Stimulated activated CD8-positive, alpha-beta memory T cell treated with anti-CD3 and anti-CD28 coated beads, Interleukin-7, amount 100 ng/mL, for 4 hours (primary cell): ENCODE measurements at regions not wholly inside any gene's neighbourhood (a gene's known extent, or its start where the extent isn't known, plus 50 kb on each side); places are given as distances from the start of the nearest gene placed in this dataset.

Experiments
- DNase-seq, 2 donors: peaks; one replicate each; pipeline ENCODE4 v3.0.0-alpha.2; 2020; ENCODE audit warnings: low read depth in 2 of 2

DNA sequence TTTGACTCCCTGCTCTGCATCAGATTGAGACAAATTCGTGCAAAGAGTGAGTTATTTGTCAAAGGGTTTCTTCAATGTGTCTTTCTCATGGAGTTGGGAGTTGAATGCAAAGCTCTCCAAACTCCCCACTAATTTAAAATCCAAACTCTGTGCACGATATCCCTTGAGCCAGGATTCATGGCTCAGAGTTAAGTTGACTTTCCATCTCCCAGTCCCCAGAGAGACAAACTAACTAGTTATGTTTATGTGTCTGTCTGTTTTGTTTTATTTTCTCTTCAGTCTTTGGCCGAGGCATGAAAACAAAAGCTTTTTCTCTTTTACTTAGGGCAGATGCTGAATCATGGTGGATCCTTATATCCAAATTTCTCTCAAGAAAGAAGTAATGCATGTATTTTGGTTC, 570.0 kb upstream of the CDH5 start:
- DNase-seq, result no peak

DNA sequence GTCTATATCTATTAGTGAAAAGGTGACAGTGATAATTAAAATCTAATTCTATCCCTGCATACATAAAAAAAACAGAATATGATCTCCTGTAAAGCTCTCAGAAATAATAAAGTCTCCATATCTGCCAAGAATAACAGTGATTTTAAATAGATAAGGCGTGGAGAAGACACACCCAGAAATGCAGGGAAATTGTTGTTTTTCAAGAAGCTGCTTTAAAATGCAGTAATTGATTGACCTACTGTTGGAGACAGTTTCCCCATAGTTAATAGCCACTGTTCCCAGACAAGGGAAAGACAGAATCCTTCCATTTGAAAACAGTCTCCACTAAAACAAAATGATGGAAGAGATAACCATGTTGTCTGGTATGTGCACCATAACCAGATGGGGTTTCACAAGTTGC, 571.5 kb upstream of the CDH5 start:
- no peak for DNase-seq

DNA sequence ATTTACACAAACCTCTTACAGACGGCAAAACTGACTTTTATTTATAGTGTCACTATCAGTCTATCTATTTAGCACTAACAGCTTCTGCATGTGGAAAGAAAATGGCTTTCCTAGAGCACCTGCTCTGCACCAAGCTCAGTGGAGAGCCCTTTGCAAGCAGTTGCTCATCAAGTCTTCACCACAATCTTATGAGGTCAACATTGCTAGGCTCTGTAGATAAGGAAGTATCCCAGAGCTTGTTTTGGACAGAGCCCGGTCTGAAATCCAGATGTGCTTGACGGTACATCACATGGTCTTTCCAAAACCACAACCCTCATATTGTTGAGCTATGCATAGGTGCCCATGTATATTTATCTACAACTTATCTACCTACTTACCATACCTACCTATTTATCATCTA, 572.7 kb upstream of the CDH5 start:
- no peak for DNase-seq

DNA sequence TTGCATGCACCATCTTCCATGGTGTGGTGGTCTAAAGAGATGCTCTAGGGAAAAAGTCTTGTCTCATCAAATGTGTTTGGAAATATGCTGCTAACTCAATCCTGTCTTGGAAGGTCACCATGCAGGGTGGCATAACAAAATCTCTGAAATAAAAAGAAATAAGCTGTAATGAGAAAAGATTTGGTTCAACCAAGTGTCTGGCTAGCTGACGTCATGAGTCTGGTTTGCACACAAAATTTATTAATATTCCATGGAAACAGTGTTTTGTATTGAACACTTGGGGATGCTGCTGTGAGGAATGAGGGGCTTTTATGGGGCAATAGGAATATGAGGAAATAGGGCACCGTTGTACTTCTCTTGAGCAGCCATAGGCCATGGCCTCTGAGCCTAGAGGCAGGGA, 575.7 kb upstream of the CDH5 start:
- DNase-seq, result no peak

DNA sequence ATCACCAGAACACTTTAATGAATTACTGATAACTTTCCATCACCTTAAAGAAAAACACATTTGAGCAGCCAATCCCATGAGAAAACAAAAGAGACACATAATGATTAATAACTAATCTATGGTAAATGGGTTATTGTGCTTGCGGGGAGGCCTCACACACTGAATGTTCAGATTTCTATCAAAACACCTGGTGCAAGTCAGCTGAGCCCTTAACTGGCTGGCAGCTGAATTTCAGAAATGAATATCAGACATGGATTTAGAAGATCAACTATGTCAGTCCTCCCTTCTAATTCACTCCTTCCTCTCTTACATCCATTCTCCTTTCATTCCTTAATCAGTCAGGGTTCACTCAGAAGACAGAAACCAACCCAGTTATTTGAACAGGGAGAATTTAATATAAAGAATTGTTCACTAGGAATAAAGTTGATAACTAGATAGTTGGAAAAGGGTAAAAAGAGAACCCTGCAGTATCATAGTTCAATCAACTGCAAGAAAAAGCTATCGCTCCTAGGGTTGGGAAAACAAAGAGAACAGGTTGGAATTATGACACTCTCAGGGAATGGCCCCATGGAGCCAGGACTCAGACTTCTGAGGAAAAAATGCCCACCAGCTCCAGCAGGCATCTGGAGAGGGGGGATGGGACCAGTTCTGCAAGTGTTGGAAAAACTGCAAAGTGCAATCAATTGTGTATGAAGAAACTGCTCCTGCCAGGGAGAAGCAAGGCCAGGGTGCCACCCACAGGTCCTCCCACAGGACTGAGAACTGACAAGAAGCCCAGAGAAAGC, 577.1 kb upstream of the CDH5 start:
- no peak for DNase-seq

DNA sequence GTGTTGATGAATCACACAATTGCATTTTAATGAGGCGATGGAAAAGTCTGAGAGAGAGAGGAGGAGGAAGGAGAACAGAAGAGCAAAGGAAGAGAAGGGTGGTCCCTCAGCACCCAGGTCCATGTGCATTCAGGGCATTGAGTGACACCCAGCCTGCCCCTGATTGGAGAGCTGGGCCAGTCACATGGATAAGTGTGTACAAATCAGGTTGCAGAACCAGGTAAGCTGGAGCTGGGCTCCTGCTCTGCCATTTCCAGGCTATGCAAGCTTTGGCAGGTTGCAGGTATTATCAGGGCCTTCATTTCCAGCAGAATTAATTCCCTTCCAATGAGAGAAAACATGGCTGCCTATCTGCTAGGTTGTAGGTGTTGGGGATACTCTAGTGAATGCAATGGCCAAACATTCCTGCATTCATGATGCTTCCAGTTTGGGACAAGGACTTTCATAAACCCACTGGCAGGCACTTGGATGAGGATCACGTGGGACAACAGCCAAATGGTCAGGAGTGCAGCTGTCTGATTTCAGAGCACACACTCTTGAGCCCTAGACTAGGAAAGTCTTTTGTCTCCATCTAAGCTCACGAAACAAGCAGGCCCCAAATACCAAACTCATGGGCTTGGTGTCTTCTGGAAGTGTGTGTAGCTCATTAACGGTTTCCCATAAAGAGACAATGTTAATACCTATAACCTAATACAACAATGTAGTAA, 577.9 kb upstream of the CDH5 start:
- no peak for DNase-seq

DNA sequence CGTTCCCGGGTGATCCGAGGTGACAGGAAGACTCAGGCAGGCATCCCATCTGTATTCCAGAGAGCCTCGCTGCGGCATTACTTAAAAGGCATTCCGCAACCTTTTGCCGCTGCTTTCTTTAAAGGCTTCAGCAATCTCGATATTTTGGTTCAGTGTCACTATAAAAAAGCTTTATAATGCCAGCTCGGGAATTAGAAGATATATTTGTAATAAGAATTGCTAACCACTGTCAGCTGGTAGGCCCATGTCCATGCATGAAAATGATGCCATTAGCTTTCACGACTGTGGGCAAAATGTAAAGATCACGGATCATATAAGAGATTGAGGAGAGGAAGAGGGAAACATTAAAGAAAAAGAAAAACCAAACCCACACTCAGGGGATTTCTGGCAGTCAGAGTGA, 578.6 kb upstream of the CDH5 start:
- DNase-seq, result no peak

DNA sequence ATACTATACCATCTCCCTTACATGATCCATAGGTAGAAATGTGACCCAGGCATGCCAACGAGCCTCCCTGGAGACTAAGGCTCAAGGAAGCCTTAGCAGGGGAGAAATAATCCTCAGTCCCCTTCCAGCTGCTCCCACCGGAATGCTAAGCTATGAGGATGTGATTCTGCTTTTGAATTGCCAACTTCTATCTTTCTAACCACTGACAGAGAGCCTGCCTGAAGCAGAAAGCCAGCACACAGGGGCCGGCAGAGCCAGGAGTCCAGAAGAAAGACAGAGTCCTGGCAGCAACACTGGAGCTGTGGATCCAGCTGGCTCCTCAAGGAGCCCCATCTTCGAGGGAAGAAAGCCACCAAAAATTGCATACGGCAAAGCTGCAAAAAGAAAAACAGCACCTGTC, 579.6 kb upstream of the CDH5 start:
- no peak for DNase-seq

DNA sequence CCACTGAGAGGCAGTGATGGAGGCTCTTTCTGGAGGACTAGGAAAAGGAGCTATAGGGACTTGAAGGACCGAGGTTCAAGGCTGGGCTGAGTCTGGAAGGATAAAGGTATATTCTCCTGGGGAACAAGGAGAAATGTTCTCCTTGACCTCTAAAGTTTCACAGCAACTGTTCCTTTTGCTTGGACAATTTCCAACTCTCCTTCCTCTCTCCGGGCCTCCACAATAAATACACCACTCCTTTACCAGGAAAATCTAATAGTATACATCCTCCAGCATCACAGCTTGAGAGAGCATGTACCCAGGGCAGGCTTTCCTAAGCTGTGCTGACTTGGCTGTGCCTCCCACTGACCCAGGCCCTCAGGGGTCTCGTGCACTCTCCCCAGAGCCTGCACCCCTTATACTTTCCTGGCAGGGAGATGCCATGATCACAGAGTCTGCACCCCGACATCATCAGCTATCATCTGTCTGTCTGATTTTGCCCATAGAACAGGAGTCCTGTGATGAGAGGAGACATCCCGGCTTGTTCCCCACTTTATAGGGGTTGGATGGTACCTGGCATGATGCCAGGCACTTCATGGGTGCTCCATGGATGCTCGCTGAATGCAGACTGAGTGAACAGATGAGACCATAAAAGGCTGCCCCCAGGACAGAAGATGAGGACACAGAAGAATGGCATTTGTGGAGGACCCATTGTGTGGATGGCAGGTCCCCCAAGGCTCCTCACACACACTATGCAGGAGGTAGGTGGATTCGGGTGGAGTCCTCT, 582.6 kb upstream of the CDH5 start:
- no peak for DNase-seq

DNA sequence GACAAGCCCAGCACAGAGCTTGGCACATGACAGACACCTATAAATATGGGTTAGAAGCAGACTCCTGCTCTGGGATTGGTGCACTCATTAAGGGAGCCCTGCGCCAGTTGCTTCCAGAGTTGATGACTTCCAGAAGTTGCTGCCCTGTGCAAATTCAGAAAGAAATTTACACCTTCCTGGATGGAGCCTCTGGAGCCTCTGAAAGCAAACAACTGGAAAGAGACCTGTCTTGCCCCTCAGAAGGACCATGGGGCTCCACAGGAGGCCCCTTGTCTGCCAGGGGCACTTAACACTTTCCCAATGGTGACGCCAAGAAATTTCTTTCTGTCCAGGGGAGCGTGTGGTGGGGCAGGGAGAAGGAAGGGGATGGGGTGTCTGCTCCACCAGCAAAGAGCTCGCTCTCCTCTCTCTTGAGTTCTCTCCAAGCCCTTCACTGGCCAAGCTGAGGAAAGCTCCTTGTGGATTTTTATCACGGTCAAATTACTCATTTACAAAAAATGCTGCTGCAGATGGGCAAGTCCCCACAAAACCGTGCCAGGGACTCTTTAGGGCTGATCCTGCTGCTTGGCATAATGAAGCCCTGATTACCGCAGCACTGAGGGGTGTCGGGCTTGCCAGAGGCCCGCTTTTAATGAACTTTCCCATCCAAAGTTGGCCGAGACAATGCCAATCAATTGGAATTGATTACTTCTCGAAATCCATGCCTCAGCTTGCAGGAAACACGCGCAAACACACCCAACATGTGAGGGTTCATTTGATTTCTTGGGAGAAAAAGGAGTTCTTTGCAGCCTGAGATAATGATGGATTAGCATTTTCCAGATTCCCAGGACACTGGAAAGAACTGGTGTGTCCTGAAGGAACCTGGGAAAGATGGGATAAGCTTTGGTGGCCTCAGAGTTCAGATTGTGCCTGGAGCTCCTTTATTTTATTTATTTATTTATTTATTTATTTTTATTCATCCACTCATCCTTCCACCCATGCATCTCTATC, 583.6 kb upstream of the CDH5 start:
- no peak for DNase-seq

DNA sequence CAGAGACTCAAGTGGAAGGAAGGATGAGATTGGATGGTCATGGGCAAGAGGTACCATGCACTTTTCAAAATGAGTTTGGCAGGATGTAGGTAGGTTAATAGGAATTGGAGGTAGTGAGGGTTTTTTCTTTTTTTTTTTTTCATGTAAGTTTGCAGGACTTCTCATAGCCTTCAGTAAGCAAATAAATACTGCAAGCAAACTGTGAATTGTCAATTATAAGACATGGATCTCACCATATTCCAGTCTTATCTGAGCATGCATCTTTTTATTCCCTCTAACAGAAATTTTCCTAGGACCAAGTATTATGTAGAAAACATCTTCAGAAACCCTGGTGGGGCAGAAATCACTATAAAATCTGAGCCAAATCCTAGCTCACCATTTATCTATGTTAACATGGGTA, 584.6 kb upstream of the CDH5 start:
- DNase-seq, result no peak

DNA sequence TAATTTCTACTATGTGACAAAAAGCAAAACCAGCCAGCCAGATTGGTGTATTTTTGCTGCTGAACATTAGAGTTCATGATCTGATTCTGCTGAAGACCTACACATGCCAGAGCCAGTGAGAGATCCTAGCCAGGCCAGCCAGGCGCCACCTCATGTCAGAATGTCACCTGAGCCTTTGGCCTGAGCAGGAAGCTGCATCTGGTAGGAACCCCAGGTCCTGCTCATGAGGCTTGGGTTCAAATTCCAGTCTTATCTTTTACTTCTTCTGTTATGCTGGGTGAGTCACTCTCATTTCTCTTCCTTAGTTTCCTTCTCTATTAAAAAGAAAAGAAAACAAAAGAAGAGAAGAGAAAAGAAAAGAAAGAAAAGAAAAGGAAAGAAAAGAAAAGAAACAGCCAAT, 585.1 kb upstream of the CDH5 start:
- DNase-seq, result no peak

DNA sequence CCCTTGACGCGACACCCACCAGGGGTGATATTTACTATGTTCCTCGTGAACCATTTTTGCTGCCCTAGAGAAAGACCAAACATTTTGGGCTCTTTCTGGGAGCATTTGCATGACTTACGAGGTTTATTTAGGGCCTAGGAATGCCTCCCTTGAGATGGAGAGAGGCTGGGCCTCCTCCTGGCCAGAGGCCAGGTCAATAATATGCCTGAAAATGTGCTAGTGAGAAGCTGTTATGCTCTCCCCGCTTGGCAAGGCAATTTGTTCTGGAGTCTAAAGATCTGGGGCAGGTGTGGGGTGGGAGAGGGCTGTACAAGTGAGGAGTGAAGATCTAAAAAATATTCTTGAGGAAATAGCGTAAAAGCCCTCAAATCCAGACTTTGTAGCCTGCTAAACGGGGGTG, 587.3 kb upstream of the CDH5 start:
- no peak for DNase-seq

DNA sequence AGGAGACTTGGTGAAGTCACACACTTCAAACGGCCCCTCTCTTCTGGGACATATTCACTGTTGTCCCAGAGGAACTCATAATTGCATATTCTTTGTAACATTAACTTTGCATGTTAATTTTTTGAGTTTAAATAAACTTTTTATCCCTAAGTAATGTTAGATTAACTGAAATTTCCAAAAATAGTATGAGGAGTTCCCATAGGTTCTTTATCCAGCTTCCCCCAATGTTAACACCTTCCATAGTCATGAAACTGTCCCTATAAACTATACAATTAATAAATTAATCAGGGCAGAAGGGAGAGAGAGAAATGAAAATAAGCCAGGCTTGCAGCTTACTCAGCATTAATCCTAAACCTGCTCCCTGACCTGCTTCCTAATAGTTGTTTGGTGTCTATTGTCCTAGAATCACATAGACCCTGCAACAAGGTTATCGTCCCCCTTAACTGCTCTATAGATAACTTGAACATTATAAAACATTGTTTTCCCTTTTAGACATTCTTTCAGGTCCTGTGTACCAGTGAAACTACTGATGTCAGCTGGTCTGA, 589.8 kb upstream of the CDH5 start:
- no peak for DNase-seq

DNA sequence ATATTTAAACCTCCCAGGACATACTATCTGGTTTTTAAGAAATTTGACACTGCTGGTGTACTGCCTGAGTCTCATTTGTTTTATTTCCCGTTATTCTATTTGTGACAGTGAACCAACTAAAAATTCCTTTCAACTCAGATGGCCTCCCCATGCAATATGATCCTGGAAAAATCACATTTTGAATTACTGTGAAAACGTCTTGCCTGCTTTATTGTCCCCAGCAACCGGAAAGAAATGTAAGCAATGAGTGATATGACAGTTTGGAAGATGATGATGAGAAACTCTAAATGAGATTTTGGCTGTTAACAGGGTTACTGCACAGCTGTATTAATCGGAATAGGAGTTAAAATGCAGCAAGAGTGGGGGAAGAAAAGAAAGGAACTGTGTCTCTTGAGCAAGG, 590.7 kb upstream of the CDH5 start:
- no peak for DNase-seq

DNA sequence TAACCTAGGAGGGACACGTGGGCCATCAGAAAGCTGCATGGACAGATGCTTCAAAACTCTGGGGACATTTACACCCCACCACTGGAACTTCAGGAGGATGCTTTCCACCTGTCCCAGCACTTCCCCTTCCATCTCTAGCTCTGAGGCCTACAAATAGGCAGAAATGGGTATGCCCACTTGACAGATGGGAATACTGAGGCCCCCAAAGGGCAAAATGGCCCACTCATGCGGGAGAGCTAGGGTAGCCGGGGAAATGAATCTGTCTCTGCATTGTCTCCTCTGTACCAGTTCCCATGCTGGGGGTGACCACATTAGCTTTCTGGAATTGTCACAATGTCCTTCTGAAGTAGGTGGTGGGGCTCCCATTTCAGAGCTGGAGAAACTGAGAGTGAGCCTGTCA, 592.1 kb upstream of the CDH5 start:
- no peak for DNase-seq

DNA sequence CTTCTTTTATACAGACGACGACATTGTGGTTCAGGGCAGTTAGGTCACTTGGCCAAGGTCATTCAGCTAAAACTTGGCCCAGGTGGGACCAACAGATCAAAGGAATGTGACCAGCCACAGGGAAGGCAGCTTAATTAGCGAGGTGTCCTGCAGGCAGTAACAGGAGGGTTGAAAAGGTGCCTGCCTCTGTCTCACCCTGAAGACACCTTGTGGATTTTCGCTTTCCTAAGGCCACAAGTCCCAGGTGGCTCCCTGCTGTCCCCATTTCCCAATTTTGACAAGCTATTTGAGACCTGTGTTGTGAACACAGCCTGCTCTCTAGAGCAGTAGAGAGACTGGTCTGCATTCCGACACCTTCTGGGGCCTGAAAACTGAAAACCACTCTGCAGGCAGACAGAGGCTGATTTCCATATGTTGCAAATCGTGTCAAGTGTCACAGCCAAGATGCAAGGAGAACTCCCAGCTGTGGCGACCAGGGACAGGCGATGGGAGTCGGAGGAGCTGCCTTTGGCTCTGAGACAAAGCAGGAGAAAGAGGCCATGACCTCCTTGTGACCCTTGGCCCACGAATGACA, 593.1 kb upstream of the CDH5 start:
- DNase-seq, result no peak

DNA sequence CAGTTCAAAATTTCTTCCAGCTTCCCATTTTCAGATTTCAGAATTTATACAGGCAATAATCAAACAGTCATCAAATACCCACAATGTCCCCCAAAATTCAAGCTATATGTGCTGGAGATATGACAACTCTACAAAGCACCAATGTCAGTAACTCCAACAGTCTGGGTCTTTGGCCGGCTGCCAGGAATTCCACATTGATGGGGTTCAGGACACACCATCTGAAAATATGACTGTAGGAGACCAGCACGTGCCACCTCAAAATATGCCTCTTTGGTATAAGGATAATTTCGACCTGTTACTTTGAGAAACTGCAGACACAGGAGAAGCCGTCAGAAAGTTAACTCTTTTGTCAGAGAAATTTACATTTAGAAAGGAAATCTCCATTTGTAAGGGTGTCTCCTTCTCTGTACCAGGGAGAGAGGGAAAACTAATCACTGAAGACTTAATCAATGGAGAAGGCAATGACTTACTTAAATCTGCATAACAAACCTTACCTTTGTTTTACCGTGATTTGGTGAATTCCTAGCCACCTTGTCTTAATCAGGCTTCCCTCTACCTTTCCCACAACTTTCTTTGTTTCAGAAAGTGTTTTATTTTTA, 594.3 kb upstream of the CDH5 start:
- DNase-seq, result no peak

DNA sequence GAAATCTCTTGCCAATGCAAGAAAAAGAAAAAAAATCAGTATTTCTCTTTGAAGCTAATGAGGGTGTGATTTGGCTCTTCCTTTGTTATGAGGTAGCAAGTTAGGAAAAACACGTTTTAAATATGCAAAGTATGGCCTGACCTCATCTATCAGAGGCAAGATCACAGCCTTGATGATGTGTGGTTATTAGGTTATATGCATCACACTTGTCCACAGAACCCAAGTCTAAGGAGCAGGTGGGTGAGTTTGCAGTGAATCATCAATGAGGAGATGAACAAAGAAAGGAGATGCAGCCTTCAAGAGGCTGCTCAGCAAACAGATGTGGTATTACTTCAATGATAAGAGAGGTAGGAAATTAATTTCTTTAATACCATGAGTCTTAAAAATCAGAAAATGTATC, 594.8 kb upstream of the CDH5 start:
- no peak for DNase-seq

DNA sequence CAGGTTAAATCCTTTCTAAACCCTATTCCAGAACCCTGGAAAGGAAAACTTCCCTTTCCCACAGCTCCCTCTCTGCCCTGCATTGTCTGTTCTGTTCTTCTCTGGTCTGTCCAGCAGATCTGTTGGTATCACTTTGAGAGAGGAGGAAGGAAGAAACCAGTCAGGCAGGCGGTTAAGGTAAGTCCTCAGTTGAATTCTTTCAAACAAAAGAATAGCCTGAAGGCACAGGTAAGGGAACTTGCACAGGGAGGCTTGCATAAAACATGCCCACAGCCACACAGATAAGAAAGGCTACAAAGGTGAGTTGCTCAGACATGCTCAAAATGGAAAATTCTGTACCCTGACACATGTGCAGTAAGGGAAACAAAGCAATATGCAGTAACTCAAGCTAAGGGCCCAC, 595.7 kb upstream of the CDH5 start:
- no peak for DNase-seq
